SIG-M5 treated with dmso at 0.1 percent for 504 hours (cell line): ENCODE measurements at regions not wholly inside any gene's neighbourhood (a gene's known extent, or its start where the extent isn't known, plus 50 kb on each side); places are given as distances from the start of the nearest gene placed in this dataset.

Source experiments
- DNase-seq: peaks from one replicate; lab custom pipeline; 2025; ENCODE audit not compliant: unreplicated experiment; lab: John Stamatoyannopoulos, UW

DNA sequence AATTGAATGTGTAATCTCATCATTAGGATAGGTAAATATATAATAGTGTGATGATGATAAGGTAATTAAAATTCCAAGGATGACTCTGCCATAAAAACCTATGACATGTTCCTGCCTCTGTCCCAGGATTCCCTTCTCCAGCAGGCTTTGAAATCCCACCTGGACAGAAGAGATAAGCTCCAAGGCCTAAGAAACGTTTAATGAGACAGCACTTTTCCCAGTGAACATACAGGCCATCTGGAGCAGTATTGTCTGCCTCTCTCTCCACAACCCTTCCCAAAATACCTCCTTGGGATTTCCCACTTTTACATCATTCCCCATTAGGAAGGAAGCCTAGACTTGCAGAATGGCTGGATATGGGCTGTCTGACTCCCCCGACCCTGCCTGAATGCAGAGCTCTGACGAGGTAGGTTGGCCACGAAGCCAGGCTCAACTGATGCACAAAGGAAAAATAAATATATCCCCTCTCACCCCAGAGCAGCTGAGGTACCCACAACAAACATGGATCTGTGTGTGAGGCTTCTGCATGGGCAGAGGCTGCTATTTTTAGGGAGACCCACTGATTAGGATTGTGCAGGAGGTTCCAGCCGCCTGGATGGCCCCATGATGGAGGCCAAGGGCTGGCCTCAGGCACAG, 71.0 kb downstream of the TMPRSS5 start:
- no peak for DNase-seq

DNA sequence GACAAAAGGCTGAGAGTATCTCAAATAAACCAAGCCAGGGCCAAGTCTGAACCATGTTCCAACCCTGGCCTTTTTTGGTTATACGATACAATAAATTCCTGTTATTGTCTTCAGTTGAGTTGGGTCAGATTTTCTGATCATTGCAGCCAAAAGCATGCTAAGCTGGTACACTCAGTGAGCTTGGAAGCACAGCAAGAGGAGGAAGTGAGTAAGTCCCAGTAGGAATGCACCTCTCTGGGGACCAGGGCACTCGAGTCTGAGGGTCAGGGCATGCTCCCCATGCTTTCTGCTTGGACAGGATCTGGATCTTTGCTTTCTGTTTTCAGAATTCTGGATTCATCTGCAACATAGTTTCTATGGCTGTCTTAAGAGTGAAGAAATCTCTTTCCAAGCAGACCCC, 73.1 kb downstream of the TMPRSS5 start:
- DNase-seq: no peak

DNA sequence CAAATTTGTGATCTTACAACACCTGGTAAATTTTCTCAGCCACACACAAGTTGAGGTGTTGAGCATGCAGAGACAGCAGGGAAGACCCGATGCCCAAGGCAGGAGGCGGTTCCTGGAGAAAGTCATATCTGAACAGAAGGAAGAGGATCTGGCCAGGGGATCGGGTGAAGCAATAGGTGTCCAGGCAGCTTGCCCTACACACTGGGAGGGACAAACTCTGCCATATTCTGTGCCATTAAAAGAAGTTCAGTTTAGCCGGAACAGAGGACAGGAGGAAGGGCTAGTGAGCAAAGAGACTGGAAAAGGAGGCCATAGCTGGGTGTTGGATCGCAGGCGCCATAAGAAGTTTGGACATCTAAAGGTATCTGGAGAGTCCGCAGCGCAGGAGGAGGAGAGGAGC, 76.5 kb downstream of the TMPRSS5 start:
- no peak for DNase-seq

DNA sequence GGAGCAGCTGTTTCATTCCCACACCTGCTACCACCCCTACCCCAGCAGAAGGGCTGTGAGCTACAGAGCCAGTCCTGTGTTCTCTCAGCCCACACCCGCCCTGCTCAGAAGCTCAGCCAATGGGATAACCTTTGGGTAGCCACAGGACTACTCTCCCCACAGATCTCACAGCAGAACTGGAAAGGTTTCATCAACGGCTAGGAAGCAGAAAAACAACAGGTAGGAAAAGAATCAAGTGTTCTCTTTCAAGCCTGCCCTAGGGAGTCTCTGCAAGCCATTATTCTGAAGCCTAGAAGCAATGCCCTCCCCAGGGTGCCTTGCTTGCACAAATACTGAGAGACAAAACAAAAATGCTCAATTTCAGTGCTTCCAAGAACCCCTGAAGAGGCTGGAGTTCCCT, 77.2 kb downstream of the TMPRSS5 start:
- DNase-seq: no peak

DNA sequence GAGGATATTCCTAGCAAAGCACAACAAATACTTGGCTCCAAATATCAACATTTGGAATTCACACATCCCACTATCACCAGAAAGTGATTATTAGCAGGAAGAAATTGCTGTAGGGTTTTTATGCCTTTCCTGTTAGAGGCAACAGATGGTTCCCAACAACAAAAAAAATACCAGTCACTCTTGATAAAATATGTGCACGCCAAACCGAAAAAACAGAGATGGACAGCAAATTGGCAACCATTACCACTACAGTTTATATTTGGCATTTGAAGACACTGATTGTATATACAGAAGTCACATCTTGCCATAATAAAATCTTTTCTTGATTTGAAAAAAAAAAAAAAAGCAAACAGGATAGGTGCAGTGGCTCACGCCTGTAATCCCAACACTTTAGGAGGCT, 78.2 kb downstream of the TMPRSS5 start:
- no peak for DNase-seq

DNA sequence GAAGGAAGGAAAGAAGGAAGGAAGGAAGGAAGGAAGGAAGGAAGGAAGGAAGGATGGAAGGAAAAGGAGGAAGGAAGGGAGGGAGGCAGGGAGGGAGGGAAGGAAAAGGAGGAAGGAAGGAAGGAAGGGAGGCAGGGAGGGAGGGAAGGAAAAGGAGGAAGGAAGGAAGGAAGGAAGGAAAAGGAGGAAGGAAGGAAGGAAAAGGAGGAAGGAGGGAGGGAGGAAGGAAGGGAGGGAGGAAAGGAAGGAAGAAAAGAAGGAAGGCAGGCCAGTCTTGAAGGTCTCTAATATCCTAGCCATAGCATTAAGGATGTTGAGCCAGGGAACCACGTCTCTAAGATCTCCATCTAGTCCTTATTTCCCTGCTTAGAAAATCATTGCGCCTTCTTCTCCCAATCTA, 78.8 kb downstream of the TMPRSS5 start:
- no peak for DNase-seq

DNA sequence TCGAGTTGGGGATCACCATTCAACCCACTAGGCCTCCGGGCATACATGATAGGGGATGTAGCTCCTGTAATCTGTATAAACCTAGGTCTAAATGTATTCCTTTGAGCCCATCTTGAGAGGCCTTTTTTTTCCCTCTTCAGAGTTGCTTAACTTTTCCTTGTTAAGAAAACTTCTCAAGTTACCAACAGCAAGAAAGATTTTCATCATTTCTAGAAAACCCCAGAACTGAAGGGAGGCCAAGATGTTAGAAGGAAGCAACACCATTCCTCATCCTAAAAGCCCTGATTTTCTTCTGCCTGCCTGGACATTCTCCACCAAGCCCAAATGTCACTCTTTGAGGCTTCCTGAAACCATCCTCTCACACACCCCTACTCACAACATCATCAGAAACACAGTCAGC, 79.4 kb downstream of the TMPRSS5 start:
- no peak for DNase-seq

DNA sequence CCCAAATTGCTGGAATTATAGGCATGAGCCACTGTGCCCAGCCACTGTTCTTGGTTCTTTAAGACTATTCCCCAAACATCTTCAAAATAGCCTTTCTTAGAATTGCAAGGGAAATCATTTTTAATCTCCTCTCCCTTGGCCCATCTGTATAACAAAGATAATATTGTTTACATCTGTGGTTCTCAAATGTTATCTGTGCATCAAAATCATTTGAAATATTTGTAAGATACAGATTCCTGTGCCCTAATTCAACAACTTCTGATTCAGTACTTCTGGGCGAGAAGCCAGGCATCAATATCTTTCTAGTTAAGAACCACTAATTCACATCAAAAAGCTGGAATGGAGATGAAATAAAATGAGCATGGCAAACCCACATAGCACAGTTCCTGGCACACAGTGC, 83.0 kb downstream of the TMPRSS5 start:
- DNase-seq: no peak

DNA sequence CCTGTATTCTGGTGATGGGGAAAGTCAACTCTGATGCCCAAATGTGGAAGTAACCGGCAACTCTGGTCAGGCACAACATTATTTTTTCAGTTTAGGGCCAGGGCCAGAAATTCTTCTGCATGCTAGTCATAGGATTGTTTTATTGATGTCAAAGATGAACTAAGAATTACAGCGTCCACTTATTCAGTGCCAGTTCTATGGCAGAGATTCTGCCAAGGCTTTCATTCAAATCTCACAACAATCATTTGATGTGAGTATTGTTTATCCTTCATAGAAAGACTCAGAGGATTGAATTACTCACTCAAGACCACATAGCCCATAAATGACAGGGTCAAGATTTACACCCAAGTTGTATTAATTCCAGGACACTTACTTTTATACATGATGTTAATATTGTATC, 87.7 kb downstream of the TMPRSS5 start:
- no peak for DNase-seq

DNA sequence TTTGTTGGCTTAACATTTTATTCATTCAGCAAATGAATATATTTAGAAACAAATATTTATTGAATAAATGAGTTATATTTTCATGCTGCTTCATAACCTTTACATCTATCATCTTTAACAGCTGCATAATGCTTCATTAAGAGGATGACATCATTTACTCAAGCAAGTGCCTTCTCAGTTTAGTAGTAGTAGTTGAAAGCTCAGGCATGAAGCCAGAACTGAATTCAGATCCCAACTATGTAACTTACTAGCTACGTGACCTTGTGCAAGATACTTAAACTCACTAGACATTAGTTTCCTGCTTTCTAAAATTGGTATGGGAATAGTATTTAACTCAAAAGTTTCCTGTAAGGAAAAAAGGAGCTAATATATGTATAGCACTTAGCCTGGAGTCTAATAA, 90.3 kb downstream of the TMPRSS5 start:
- DNase-seq: no peak

DNA sequence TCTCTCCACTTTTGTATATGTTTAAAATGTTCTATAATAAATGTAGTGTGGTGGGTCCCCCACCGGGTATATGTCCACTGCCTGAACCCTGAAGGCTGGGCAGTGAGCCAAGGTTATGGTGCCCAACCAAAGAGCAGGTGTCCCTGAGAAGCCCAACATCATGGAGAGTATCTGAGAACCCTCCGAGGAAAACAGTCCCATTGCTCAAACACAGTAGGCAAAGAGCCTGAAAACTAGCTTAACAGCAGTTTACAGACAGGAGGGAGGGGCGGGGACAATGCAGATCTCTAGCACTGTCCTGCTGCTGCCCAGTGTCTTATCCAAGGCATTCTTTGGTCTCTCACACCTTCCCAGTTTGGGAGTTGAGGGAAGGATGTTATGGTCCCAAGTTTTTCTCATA, 91.0 kb downstream of the TMPRSS5 start:
- DNase-seq: no peak

DNA sequence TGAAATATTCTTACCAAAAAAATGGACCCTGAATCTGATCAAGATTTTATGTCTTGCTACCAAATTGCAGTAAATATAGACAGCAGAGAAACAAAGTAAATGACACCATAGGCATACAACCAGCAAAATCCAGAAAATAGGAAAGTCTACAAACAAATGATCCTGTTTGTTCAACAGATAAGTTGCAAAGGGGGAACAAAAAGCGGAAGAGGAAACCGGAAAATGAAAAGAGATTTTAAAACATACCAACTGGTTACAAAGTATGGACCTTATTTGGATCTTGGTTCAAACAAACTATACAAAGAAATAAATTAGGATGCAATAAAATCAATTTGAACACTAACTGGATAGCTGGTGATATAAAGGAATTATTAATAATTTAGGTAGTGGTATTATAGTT, 92.0 kb downstream of the TMPRSS5 start:
- no peak for DNase-seq

DNA sequence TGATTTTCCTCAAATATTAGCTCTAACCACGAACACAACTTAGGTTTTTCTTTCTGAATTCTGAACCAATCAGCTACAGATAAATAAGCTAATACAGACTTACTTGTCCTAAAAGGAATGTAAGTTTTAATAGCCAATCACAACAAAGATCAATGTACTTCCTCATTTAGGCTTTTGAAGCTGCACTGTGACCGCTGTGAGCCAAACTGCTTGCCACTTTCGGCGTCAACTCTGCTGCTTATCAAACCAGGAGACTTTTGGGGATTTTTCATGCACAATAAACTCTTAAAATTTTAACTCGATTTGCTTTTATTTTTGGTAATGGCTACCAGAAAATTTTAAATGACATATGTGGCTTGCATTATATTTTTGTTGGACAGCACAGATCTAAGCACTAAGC, 92.5 kb downstream of the TMPRSS5 start:
- DNase-seq: no peak

DNA sequence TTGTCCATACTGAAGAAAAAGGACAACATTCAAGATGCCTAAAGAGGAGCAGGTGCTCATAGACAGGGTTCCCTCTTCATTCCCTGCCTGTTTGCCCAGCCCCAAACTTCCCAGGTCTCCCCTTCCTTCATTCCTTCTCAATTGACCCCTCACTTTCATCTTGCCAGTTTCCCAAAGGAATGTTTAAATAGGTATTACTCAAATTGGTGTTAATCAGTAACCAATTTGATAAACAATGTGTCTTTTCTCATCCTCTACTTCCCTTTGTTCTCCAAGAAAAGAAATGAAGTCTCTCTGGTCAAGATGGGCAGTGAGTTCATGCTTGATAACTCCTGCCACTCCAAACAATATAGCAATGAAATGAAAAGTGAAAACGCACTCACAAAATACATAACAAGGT, 101.9 kb downstream of the TMPRSS5 start:
- DNase-seq: no peak

DNA sequence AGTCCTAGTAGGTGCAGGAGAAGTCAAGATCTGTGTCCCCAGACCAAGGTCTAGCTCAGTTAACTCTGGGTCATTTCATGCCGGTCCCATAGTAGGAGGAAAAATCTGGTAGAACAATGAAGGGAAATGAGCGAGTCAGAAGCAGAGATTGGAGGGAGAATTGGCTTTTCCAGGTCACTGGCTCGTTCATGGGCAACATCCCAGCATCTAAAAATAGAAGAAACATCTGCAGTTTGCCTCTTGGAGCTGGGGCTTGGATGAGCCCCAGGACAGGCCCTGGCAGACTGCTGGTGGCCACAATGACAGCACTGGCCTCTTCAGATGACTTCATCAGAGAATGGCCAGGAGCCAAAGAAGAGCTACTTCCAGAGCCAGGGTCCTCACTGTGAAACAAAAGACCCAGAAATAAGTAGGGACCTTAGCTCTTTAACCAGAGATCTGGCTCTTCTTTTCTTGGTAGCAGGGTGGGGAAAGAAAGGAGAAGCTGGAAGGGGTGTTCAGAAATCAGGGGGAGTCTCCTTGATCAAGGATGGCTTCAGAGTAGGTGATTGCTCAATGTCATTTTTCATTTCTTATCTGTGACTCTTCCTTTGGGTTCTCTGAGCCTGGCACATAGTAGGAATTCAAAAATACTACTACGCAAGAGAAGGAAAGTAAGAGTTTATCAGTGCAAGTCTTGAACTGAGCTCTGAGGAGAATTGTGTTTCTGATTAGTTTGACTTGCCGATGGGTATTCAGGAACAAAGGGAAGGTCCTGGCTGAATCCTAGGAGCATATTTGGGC, 102.6 kb downstream of the TMPRSS5 start:
- no peak for DNase-seq

DNA sequence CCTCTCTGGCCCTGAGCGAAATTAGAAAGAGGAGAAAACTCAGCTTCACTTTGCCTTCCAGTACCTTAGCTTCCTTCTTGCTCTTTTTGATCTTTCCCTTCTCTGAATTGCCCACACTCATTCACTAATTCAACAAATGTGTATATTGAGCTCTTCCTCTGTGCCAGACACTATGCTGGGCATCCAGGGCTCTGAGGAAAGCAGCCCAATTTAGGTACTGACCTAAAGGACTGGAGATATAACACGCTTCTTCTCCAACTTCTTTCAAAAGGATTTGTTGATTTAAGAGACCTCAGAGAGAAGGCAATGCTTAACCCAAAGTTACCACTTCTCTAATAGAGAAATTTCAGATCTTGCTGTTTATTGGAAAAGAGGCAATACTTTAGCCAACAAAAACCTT, 103.6 kb downstream of the TMPRSS5 start:
- DNase-seq: no peak

DNA sequence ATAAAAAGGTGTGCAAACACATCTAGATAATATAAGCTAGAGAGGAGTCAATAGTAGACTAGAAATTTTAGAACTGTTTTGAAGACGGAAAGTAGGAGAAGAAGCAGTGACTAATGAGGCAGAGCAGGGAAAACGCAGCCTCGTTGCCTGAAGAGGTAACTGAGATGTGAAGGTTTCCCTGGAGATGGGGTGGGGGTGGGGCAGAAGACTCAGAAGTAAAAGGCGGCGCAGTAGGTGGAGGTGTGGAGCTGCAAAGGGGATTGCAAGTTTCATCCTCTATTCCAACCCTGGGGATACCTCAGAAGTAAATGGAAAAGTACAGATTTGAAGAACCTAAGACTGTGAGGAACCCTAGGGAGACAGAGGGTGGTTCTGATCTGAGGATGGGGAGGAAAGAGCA, 109.5 kb downstream of the TMPRSS5 start:
- no peak for DNase-seq

DNA sequence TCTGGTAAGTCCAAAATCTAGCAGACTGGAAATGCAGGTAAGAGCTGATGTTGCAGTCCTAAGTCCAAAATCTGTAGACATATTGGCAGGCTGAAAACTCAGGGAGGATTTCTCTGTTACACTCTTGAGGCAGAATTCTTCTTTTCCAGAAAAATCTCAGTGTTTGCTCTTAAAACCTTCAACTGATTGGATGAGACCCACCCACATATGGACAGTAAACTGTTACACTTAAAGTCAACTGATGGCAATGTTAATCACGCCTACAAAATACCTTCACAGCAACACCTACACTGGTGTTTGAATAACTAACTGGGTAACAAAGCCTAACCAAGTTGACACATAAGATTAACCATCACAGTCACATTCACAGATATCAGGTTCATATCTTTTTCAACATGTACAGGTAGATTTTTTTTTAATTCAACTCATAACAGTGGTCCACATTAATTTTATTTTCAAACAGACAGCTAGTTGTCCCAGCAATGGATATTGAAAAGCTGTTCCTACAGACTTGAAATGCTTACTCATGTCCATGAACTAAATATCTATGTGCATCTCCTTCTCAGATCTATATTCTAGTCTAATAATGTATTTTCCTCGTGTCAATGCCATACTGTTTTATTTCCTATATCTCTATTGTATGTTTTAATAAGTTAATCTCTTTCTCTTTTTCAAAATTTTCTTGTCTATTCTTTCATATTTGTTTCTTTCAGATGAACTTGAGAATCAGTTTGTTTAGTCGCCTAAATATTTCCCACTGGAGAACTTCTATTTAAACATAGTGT, 110.1 kb downstream of the TMPRSS5 start:
- no peak for DNase-seq

DNA sequence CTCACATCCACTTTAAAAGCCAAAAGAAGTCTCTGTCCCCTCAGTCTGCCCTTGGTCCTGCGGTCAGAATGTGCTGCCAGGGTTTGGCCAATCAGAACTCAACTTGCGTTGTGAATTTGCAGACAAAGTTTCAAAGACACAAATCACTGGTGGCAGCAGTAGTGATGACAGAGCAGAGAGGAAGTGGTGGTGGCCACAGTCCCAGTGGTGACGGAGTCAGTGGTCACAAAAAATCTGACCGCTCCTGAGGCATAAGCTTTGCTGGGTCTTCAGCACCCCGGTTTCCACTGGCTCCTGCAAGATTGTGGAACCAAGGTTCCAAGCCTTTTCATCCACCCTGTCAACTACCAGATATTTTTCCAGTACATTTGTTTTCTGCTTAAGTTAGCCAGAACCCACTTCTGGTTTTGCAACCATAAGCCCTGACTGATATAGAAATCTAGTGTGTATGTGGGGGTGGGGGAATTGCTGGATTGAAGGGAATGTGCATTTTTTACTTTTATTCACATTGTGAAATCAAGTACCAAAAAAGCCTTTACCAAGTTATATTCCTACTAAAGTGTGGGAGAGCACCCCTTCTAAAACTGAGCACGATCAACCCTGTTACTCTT, 112.3 kb downstream of the TMPRSS5 start:
- DNase-seq: no peak

DNA sequence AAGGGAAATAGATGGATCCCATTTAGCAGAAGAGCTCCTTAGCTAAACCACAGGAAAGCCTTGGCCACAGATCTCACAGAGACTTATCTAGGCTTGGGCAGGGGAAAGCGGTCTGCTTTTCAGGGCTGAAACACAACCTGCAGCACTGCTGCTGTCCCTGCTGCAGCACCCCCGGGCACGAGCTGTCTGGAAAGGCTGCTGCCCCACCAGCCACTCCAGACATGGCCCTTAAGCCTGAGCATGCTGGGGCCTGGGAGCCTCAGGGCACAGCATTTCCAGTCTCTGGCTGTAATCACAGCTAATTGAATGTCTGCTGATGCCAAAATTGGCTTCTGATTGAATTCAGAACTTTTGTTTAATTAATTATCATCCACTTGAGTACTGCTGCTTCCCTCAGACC, 115.0 kb downstream of the TMPRSS5 start:
- no peak for DNase-seq

DNA sequence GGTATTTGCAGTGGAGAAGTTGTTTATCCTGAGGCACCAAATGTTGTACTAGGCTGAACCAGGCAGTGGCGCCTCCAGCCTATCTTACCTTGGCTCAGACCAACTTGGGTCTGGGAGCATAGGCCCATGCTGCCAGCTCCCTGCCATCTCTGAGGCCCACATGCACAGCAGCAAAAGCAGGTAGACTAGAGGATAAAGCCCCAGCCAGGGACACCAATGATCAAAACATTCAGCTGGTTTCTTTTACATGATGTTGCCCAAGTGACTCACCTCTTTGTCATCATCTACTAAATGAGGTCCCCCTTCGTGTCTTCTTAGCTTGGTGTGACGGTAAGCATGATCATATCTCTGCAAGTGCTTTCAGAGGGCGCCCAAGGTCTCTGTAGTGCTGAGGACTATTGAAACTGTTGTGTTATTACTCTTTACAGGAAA, 112.1 kb upstream of the DRD2 start:
- no peak for DNase-seq

DNA sequence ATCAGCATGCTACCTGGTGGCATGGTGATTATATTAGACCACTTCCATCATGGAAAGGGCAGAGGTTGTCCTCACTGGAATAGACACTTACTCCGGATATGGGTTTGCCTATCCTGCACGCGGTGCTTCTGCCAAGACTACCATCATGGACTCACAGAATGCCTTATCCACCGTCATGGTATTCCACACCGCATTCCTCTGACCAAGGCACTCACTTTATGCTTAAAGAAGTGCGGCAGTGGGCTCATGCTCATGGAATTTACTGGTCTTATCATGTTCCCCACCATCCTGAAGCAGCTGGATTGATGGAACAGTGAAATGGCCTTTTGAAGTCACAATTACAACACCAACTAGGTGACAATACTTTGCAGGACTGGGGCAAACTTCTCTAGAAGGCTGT, 109.2 kb upstream of the DRD2 start:
- no peak for DNase-seq
